ENCODE measurements at regions not wholly inside any gene's neighbourhood (a gene's known extent, or its start where the extent isn't known, plus 50 kb on each side); places are given as distances from the start of the nearest gene placed in this dataset.

DNA sequence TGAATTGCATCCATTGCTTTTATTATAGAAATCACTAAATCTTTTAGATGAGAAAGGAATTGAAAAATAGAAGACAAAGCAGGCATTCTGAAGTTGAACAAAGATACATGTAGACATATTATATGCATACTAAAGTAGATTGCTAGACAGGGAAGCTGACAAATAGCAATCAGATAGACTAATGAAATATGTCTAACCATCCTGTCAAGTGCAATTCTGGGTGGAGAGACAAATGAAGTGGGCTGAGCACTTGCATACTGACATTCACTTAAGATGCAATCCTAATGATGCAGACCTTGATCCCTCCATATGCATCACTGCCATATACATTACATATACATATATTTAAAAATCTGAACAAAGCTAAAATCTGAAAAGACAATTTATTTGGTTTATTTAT, 1130.0 kb upstream of the CDH6 start:
- POLR2A ChIA-PET (ENCODE audit: low non-redundant PET): no interaction called here
- TF ChIP-seq, protein P1, sequence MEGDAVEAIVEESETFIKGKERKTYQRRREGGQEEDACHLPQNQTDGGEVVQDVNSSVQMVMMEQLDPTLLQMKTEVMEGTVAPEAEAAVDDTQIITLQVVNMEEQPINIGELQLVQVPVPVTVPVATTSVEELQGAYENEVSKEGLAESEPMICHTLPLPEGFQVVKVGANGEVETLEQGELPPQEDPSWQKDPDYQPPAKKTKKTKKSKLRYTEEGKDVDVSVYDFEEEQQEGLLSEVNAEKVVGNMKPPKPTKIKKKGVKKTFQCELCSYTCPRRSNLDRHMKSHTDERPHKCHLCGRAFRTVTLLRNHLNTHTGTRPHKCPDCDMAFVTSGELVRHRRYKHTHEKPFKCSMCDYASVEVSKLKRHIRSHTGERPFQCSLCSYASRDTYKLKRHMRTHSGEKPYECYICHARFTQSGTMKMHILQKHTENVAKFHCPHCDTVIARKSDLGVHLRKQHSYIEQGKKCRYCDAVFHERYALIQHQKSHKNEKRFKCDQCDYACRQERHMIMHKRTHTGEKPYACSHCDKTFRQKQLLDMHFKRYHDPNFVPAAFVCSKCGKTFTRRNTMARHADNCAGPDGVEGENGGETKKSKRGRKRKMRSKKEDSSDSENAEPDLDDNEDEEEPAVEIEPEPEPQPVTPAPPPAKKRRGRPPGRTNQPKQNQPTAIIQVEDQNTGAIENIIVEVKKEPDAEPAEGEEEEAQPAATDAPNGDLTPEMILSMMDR (conservative IDR thresholded peaks at IDR 0.05; ENCODE audit: low read depth): no peak
- CTCF ChIA-PET: interaction anchor here (0.6 kb wide), 1 partner anchor 653 kb away, joined by 5 read pairs; no protein-coding TSS in a partner anchor
- no peak overlapping the region for H3K27ac ChIP-seq
- no peak for DNase-seq (ENCODE audit: low spot score)

DNA sequence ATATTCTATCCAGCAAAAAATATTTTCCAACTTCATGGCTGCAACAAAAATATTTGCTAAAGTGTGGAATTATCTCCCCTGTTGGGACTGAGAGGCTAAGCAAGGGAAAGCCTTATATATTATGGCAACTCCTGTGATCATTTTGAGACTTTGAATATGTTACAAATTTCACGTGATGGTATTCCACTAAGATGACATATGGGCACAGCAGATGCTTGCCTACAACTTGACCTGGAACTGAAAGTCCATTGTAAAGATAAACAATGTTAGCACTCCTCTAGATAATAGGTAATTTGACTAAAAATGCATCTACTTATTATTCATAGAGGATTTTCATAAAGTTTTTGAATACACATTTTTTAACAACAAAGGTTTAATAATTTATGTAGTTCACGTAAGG, 1141.5 kb upstream of the CDH6 start:
- POLR2A ChIA-PET (ENCODE audit: low non-redundant PET): no interaction called here
- no peak for DNase-seq (ENCODE audit: low spot score)
- TF ChIP-seq, protein P1 (conservative IDR thresholded peaks at IDR 0.05; ENCODE audit: low read depth): no peak
- CTCF ChIA-PET: no interaction called here
- H3K27ac ChIP-seq: no peak overlapping the region

DNA sequence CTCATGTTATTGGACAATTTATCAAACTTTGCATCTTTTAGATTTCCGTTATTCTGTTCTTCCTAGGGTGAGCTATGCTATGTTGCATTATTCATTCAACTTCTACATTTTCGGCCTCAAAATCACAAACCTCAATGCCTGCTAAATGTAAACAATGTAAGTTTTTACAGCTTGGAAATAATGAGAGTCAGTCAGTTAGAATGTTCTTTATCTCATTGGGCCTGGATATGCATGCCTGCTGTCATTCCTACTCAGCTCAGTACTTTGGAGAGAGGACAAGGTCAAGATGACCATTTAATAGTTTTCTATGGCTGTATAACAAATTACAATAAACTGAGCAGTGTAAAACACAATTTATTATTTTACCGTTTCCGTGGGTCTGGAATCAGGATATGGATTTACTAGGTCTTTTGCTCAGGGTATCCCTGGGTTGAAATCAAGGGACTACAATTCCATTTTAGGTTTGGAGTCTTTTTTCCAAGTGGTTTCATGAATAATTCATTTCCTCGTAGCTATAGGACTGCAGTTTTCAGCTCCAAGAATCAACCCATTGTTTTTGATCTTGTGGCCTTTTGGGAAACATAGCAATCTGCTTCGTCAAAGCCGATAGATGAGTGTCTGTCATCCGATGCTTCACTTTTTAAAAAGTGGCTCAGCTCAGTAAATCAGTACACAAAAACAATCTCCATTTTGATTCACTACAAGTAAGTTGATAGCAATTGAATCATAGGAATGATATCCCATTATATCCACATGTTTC, 1143.2 kb upstream of the CDH6 start:
- TF ChIP-seq, protein P1 (conservative IDR thresholded peaks at IDR 0.05; ENCODE audit: low read depth): no peak
- POLR2A ChIA-PET (ENCODE audit: low non-redundant PET): no interaction called here
- CTCF ChIA-PET: interaction anchor here (0.7 kb wide), 1 partner anchor 23 kb away, joined by 3 read pairs; no protein-coding TSS in a partner anchor
- no peak for DNase-seq (ENCODE audit: low spot score)
- no peak overlapping the region for H3K27ac ChIP-seq

DNA sequence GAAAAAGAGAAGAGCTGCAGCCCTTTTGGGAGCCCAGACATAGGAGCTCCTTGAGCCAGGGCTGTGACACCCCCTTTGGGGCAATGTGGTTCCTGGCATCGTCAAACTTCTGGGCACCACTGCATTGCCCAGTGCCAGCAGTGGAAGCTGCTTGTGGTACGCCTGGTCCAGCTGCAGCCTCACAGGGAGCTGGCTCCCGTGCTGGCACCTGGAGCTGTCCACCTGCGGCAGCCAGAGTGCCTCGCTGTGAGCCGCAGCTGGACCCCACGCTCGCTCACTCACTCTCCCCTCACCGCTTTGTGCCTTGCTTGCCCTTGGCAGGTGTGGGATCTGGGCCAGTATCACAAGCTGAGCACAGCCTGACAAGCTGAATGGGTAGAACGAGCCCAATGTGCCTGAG, 1150.8 kb upstream of the CDH6 start:
- no peak overlapping the region for H3K27ac ChIP-seq
- CTCF ChIA-PET: interaction anchor here (0.5 kb wide), 1 partner anchor 48 kb away, joined by 3 read pairs; no protein-coding TSS in a partner anchor

DNA sequence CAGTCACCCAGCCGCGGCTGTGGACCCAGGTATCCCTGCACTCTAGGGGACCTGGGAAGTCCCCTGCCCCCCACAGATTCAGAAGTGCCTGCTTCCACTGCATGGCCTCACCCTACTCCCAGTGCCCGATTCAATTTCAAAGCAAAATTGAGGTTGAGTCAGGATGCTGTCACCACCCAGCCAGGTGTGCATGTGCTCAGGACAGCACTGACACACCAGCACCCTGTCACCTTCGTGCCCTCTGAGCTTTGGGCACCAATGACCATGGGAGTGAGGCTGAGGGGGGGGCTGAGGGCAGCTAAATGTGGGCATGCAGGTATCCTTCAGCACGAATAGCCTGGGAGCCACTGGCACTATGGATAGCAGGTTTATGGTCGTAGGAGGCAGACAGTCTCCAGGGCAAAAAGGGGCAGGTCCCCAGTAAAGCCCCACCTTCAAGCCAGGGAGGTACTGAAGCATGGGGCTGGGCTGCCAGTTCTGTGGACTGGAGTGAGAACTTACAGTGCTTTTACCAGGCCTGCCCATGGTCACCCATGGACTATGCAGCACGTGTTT, 1151.6 kb upstream of the CDH6 start:
- no peak for DNase-seq (ENCODE audit: low spot score)
- TF ChIP-seq, protein P1 (conservative IDR thresholded peaks at IDR 0.05; ENCODE audit: low read depth): no peak
- no peak overlapping the region for H3K27ac ChIP-seq
- ChIA-PET CTCF (no interaction called here), POLR2A (ENCODE audit: low non-redundant PET) (no interaction called here)

More for the DNA sequence above, 1150.8 kb upstream of the CDH6 start:
- POLR2A ChIA-PET (ENCODE audit: low non-redundant PET): no interaction called here
- DNase-seq (ENCODE audit: low spot score): no peak
- TF ChIP-seq, protein P1 (conservative IDR thresholded peaks at IDR 0.05; ENCODE audit: low read depth): no peak

DNA sequence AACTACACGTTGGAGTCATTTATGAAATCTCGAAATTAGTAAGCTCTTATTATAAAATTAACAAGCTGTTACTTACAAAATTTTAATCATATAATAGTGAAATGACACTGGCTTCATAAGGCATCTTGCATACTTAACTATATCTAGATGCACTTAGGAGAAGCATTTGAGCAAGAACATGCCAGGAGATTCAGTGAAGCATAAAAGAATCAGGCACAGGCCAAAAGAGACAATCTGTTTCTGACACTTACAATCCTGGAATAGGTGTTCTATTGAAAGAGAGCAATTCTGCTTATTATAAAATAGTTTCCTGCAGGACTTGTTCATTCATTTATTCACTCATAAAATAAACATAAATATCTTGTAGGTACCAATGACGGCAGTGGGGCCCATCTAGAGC, 1152.2 kb upstream of the CDH6 start:
- ChIA-PET POLR2A (ENCODE audit: low non-redundant PET) (no interaction called here), CTCF (interaction anchor here (0.6 to 1.5 kb wide), 3 partner anchors 351 to 1191 kb away, joined by 3 to 4 read pairs (median 3); no protein-coding TSS in a partner anchor)
- TF ChIP-seq, protein P1 (conservative IDR thresholded peaks at IDR 0.05; ENCODE audit: low read depth): no peak
- DNase-seq (ENCODE audit: low spot score): no peak
- no peak overlapping the region for H3K27ac ChIP-seq
